Spleen (tissue), 11 donors: ENCODE measurements at regions not wholly inside any gene's neighbourhood (a gene's known extent, or its start where the extent isn't known, plus 50 kb on each side); places are given as distances from the start of the nearest gene placed in this dataset.

Source experiments
- DNase-seq: peaks from one replicate; pipeline ENCODE4 v3.0.0-alpha.2; 2020
- H3K27ac ChIP-seq, 8 donors: fragments of 200-600 bp; sonication (generic) in 7 of 8; 1 replicate in 4 of 8; 2 replicates in 4 of 8; pipeline versions ENCODE4 v1.5.0 to v1.8.0; 2016 to 2021; ENCODE audit warnings: inconsistent platforms in 4 of 8, mild to moderate bottlenecking in 4 of 8, moderate library complexity in 1 of 8
- H3K27me3 ChIP-seq, 7 donors: fragments of 200-600 bp; sonication (generic) in 6 of 7; replicated peaks in 1 of 7; 1 replicate in 4 of 7; 2 replicates in 3 of 7; pipeline versions ENCODE4 v1.5.0 to v1.8.0; 2016 to 2021; ENCODE audit warnings: inconsistent platforms in 3 of 7, mild to moderate bottlenecking in 1 of 7
- H3K36me3 ChIP-seq, 6 donors: fragments of 200-600 bp; sonication (generic) in 5 of 6; 1 replicate in 4 of 6; 2 replicates in 2 of 6; pipeline versions ENCODE4 v1.5.0 to v1.8.0; 2016 to 2021; ENCODE audit warnings: inconsistent platforms in 2 of 6
- H3K4me1 ChIP-seq, 6 donors: fragments of 200-600 bp; sonication (generic) in 5 of 6; 1 replicate in 3 of 6; 2 replicates in 3 of 6; pipeline versions ENCODE4 v1.5.0 to v1.8.0; 2016 to 2021; ENCODE audit warnings: inconsistent platforms in 3 of 6
- H3K4me3 ChIP-seq, 8 donors: fragments of 200-600 bp; sonication (generic) in 7 of 8; 1 replicate in 4 of 8; 2 replicates in 4 of 8; pipeline versions ENCODE4 v1.5.0 to v1.8.0; 2016 to 2021; ENCODE audit warnings: inconsistent platforms in 4 of 8, mild to moderate bottlenecking in 4 of 8, moderate library complexity in 2 of 8
- H3K9me3 ChIP-seq, 8 donors: fragments of 200-600 bp; sonication (generic) in 7 of 8; 1 replicate in 4 of 8; 2 replicates in 4 of 8; pipeline versions ENCODE4 v1.5.0 to v1.8.0; 2016 to 2021; ENCODE audit warnings: inconsistent platforms in 4 of 8
- CTCF ChIP-seq, 11 experiments: fragments of 200-600 bp in 7 of 11; fragments of 450-650 bp in 4 of 11; sonication (generic) in 4 of 11; IDR thresholded peaks in 8 of 11; conservative IDR thresholded peaks in 3 of 11; 1 replicate in 7 of 11; 2 replicates in 4 of 11; pipeline versions ENCODE4 v1.4.0 to v1.8.0; 2016 to 2021; ENCODE audit warnings: antibody characterized with exemption in 11 of 11, inconsistent platforms in 4 of 11, mild to moderate bottlenecking in 1 of 11
- POLR2A ChIP-seq, 3 donors: fragments of 450-650 bp; IDR thresholded peaks; one replicate each; pipeline ENCODE4 v1.5.1; 2017; ENCODE audit warnings: antibody characterized with exemption in 3 of 3, mild to moderate bottlenecking in 1 of 3
- POLR2AphosphoS5 ChIP-seq, 3 donors: sonication (generic); formaldehyde crosslinking; IDR thresholded peaks; one replicate each; pipeline ENCODE4 v1.5.1; 2017; ENCODE audit warnings: antibody characterized with exemption in 3 of 3
- WGBS, 5 donors: extraction: QIAGEN DNeasy Blood & Tissue Kit in 3 of 5; methylation state at CpG; one replicate each; pipeline versions ENCODE4 v1.1.5 to v1.1.7; 2013 to 2018; 5-methylcytosine and 5-hydroxymethylcytosine counted together
- intact Hi-C: fragments of 100-400 bp; cut with DNase I; formaldehyde crosslinking; loops from one replicate; pipeline ENCODE4 v1.15.0; 2023; ENCODE audit warnings: low total_unique reads
- donor health status: healthy with polysubstance abuse.
- donor health status: DM: no; HTN: no; CAD: no; lungs with moderate emphysema.
- donor health status: DM: no; HTN: no; CAD: no.
- donor health status: Bipolar disorder and iron deficiency.
- donor health status: healthy.
- donor health status: DM: no; HTN: no; CAD: no.
- donor health status: DM: yes; HTN: yes; CAD: no.

GRCh38 chr5:126066836-126067235, 356.4 kb upstream of the GRAMD2B start:
- H3K27ac ChIP-seq, result no peak overlapping the region
- no peaks in the 10 kb centered on the region for H3K36me3 ChIP-seq
- H3K27me3 ChIP-seq, result no peaks in the 10 kb centered on the region
- 53 to 63% (median 61%) methylated on average over 4 of the region's 4 CpGs for WGBS, 5 donors
- H3K4me3 ChIP-seq, result no peak overlapping the region
- H3K4me1 ChIP-seq, result no peaks in the 10 kb centered on the region
- H3K9me3 ChIP-seq, result peaks cover 0 to 10% (median 4%) of the 10 kb centered on the region in 8 donors
- intact Hi-C loops, result no loop called here
- TF ChIP-seq CTCF (IDR thresholded peaks at IDR 0.05 in 8 of 11, conservative IDR thresholded peaks at IDR 0.05 in 3 of 11) (no peak), POLR2A (IDR thresholded peaks at IDR 0.05) (no peak), POLR2AphosphoS5 (IDR thresholded peaks at IDR 0.05) (no peak)
- no peak for DNase-seq

GRCh38 chr5:126067404-126067803, 355.8 kb upstream of the GRAMD2B start:
- H3K9me3 ChIP-seq, result peaks cover 0 to 11% (median 6%) of the 10 kb centered on the region in 8 donors
- H3K36me3 ChIP-seq, result no peaks in the 10 kb centered on the region
- WGBS, 5 donors, result 87 to 93% (median 92%) methylated on average over 2 of the region's 2 CpGs
- intact Hi-C loops, result no loop called here
- TF ChIP-seq POLR2AphosphoS5 (IDR thresholded peaks at IDR 0.05) (no peak), POLR2A (IDR thresholded peaks at IDR 0.05) (no peak), CTCF (IDR thresholded peaks at IDR 0.05 in 8 of 11, conservative IDR thresholded peaks at IDR 0.05 in 3 of 11) (no peak)
- H3K4me1 ChIP-seq, result no peaks in the 10 kb centered on the region
- no peak overlapping the region for H3K27ac ChIP-seq
- no peak overlapping the region for H3K4me3 ChIP-seq
- no peak for DNase-seq
- no peaks in the 10 kb centered on the region for H3K27me3 ChIP-seq

- no peaks in the 10 kb centered on the region for H3K4me1 ChIP-seq
- peaks cover 0 to 30% (median 22%) of the 10 kb centered on the region in 8 donors for H3K9me3 ChIP-seq
- H3K27ac ChIP-seq, result no peak overlapping the region
- no peak for TF ChIP-seq POLR2AphosphoS5 (IDR thresholded peaks at IDR 0.05)
- no peak for TF ChIP-seq CTCF (IDR thresholded peaks at IDR 0.05 in 8 of 11, conservative IDR thresholded peaks at IDR 0.05 in 3 of 11)
- no peak for TF ChIP-seq POLR2A (IDR thresholded peaks at IDR 0.05)
- no peaks in the 10 kb centered on the region for H3K27me3 ChIP-seq
- no peak overlapping the region for H3K4me3 ChIP-seq
- intact Hi-C loops, result no loop called here
- DNase-seq, result no peak
- WGBS, 5 donors, result 67 to 81% (median 72%) methylated on average over 3 of the region's 3 CpGs
- no peaks in the 10 kb centered on the region for H3K36me3 ChIP-seq
These were observed 353.9 kb upstream of the GRAMD2B start for GRCh38 chr5:126069329-126069728.

- WGBS, 5 donors, result 67 to 86% (median 78%) methylated on average over 2 of the region's 2 CpGs
- DNase-seq, result no peak
- TF ChIP-seq POLR2A (IDR thresholded peaks at IDR 0.05), result no peak
- TF ChIP-seq POLR2AphosphoS5 (IDR thresholded peaks at IDR 0.05), result no peak
- no peak for TF ChIP-seq CTCF (IDR thresholded peaks at IDR 0.05 in 8 of 11, conservative IDR thresholded peaks at IDR 0.05 in 3 of 11)
- Histone ChIP-seq H3K9me3 (peaks cover 0 to 34% (median 25%) of the 10 kb centered on the region in 8 donors), H3K27ac (no peak overlapping the region), H3K36me3 (no peaks in the 10 kb centered on the region), H3K27me3 (no peaks in the 10 kb centered on the region), H3K4me1 (no peaks in the 10 kb centered on the region), H3K4me3 (no peak overlapping the region)
- intact Hi-C loops, result no loop called here
These were observed 352.7 kb upstream of the GRAMD2B start for GRCh38 chr5:126070481-126070880.
